Glomerular visceral epithelial cell (primary cell): ENCODE measurements at regions not wholly inside any gene's neighbourhood (a gene's known extent, or its start where the extent isn't known, plus 50 kb on each side); places are given as distances from the start of the nearest gene placed in this dataset.
"Not testable (repeated sequence)": the region's sequence is repeated elsewhere in the genome, so short reads cannot be mapped to it uniquely, and the experiment has no call there.

Source experiments
- DNase-seq: peaks from one replicate; pipeline ENCODE4 v3.0.0-alpha.2; 2016; ENCODE audit errors: extremely low spot score

DNA sequence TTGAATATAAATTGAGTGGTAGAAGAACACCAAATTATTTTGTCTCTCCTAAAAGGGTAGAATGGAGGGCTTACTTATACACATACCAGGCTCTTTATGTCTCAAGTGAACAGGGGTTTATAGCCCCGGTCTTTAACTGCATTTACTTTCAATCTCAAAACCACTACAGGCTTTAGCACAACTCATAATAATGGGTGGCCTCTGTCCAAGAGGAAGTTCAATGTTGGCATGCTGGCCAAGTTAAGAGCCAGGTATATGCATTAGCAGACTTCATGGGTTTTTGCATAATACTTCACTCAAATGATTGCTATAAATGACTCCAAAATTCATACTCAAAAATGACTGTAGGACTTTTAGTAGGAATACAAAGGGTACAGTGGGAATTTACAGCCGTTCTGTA lies 118.5 kb upstream of the OTUD4 start:
- no peak for DNase-seq

- DNase-seq: no peak
Observed at GRCh38 chr4:145297556-145297955, 117.2 kb upstream of the OTUD4 start.

DNA sequence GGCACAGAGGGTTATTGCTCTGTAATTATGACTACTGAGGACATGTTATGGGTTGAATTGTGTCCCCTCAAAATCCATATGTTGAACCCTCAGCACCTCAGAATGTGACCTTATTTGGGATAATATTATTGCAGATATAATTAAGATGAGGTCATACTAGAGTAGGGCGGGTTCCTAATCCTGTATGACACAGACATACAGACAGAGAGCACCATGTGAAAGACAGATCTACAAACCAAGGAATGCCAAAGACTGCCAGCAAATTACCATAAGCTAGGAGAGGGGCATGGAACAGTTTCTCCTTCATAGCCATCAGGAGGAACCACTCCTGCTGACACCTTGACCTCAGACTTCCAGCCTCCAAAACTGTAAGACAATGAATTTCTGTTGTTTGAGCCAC lies 115.2 kb upstream of the OTUD4 start:
- DNase-seq: no peak

GRCh38 chr4:145295122-145295521 lies 114.7 kb upstream of the OTUD4 start:
- no peak for DNase-seq

- DNase-seq: no peak
Observed at GRCh38 chr4:145293658-145294057, 113.3 kb upstream of the OTUD4 start.

GRCh38 chr4:145290955-145291354 lies 110.6 kb upstream of the OTUD4 start:
- DNase-seq: no peak

GRCh38 chr4:145289403-145290076 lies 109.2 kb upstream of the OTUD4 start:
- peak; percentile 5 for DNase-seq

DNA sequence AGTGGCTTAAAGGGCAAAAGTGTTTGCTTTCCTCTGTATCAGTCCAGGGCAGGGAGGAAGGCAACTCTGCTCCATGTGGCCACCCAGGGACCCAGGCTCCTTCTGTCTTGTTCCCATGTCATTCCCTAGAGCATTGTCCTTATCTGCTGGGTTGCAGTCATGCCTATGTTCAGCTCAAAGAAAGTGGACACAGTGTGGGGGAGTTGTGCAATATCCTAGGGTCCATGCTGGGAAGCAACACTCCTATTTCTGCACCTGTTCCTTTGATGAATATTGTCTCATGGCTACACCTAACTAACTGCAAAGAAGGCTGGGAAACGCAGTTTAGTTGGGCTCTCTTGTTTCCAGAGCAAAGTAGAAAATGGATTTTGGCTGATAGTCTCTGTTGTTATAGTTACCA lies 107.0 kb upstream of the OTUD4 start:
- no peak for DNase-seq

GRCh38 chr4:145285928-145286327 lies 105.5 kb upstream of the OTUD4 start:
- peak; percentile 79 for DNase-seq

- no peak for DNase-seq
Observed at GRCh38 chr4:145283909-145284308, 103.5 kb upstream of the OTUD4 start.

DNA sequence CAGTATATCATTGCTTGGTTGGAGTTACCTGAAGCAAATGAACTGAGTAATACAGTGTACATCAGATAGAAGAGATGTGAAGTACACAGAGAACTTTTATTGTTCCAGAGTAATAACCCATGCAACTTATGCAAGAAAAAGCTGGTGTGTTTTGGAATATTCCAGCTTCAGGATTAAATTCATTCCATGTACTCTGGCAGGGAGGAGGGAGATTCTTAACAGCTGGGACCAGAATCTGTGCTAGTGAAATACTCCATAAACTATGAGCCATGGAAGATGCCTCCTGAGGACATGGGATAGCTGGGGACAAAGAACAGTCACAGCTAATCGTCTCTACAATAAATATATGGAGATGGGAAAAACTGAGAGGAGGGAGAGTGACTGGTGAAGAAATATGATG lies 101.6 kb upstream of the OTUD4 start:
- DNase-seq: no peak

- DNase-seq: no peak
Observed at GRCh38 chr4:145281224-145281623, 100.8 kb upstream of the OTUD4 start.

DNA sequence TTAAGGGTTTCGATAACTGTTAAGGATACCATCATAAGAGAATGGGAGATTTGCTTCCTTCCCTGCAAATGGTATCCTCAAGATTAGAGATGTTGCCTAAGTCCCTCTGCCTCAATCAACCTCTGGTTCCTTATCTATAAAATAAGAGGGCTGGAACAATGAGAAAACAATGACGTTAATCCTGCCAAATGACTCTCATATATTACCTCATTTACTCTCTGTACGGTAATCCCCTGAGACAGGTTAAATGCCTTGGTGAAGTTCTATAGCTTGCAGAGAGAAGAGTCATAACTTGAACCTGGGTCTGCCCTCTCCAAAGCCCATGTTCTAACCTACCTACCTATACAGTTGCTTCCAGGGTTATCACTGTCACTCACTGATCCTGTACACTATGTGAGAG lies 100.2 kb upstream of the OTUD4 start:
- DNase-seq: no peak

- peak; percentile 83 for DNase-seq
Observed at GRCh38 chr4:145279122-145279960, 99.0 kb upstream of the OTUD4 start.

GRCh38 chr4:145278341-145279121 lies 98.1 kb upstream of the OTUD4 start:
- DNase-seq: peak; percentile 70

- DNase-seq: no peak
Observed at GRCh38 chr4:145277011-145277410, 96.6 kb upstream of the OTUD4 start.

DNA sequence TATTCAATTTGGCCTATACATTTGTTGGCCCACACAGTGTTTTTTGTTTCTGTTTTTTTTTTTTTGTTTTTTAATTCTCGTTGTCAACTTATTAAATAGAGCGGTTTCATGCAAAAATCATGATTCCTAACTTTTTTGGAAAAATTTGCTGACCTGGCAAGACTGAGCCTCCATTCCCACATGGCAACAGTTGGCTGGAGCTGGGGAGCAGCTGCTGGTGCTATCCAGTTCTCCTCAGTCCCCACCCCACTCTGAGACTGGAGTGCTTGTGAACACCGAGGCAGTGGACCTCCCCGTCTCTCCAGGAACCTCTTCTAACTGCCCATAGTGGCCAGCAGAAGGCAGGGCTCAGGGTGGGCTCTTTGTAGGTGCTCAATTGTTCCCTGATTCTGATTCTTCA lies 95.7 kb upstream of the OTUD4 start:
- no peak for DNase-seq

DNA sequence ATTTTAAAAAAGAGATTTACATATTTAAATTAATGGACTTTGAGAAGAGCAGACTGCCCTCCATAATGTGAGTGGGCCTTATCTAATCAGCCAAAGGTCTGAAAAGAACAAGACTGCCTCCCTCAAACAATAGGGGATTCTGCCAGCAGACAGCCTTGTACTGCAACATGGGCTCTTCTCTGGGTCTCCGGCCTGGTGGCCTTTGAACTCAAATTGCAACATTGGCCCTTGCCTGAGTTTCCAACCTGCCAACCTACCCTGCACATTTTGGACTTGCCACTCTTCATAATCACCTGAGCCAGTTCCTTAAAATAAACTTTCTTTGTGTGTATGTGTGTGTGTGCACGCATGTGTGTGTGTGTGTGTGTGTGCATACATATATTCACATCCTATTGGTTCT lies 90.8 kb upstream of the OTUD4 start:
- DNase-seq: no peak

DNA sequence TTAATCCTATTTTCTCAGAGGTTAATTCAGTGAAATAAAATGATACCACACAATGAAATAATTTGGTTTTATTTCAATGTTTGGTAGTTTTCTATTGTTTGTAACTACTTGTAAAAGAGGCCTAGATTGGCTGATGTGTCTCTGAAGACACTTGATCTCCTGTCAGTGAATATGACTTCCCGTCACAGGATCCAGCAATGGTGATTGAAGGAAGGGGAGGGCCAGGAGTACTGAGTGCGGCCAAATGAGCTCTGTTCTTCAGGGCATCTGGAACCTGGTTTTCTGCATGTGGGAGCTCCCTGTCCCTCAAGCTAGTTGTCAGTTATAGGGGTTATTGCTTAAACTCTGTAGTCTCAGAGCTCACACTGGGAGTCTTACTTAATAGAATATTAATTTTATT lies 86.5 kb upstream of the OTUD4 start:
- no peak for DNase-seq

GRCh38 chr4:145260091-145260490 lies 79.7 kb upstream of the OTUD4 start:
- no peak for DNase-seq

- DNase-seq: not testable (repeated sequence)
Observed at GRCh38 chr4:145255311-145255710, 74.9 kb upstream of the OTUD4 start.

DNA sequence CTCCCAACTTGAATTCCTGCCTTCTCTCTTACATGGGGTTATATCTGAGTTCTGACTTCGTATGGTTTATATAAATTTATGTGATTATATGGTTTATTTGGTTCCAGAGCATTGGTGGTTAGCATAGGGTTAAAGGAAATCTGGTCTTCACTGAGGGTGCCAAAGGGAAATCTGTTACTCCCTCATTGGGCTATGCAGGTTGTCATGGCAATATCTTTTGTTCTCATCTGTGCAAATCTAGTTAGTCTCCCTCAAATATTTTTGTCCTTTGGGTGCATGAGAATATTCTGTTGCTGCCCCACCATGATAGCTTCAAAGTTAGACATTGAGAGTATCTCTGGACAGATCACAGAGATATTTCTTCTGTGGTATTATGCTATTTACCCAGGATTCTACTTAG lies 71.8 kb upstream of the OTUD4 start:
- no peak for DNase-seq

- no peak for DNase-seq
Observed at GRCh38 chr4:145251391-145251790, 71.0 kb upstream of the OTUD4 start.
